GM10248 (cell line): ENCODE measurements at regions not wholly inside any gene's neighbourhood (a gene's known extent, or its start where the extent isn't known, plus 50 kb on each side); places are given as distances from the start of the nearest gene placed in this dataset.

Experiments
- CTCF ChIA-PET: fragments of 300-600 bp; sonication (Branson Sonifier 250); formaldehyde crosslinking; extraction: SDS; loops from one replicate; lab custom pipeline; 2021; ENCODE audit warnings: antibody characterized with exemption; lab: Yijun Ruan, JAX
- POLR2A ChIA-PET: fragments of 350-650 bp; sonication (Branson Sonifier 250); formaldehyde crosslinking; extraction: SDS; loops from one replicate; lab custom pipeline; 2020; ENCODE audit warnings: antibody characterized with exemption; lab: Yijun Ruan, JAX
- DNase-seq: peaks from one replicate; pipeline ENCODE4 v3.0.0; 2012; ENCODE audit errors: extremely low spot score
- CTCF ChIP-seq: IDR thresholded peaks from 2 replicates; pipeline ENCODE4 v1.5.1; 2012; ENCODE audit warnings: mild to moderate bottlenecking, low read depth; ENCODE audit errors: extremely low read depth, missing control alignments, control extremely low read depth

GRCh38 chr6:48233063-48233462 lies 122.1 kb upstream of the PTCHD4 start:
- ChIA-PET CTCF (no interaction called here), POLR2A (no interaction called here)
- DNase-seq, result no peak
- TF ChIP-seq CTCF, result no peak

- no peak for TF ChIP-seq CTCF
- CTCF ChIA-PET, result no interaction called here
- no peak for DNase-seq
- POLR2A ChIA-PET, result no interaction called here
These were observed 118.8 kb upstream of the PTCHD4 start for GRCh38 chr6:48229841-48230240.

GRCh38 chr6:48222241-48222640 lies 111.2 kb upstream of the PTCHD4 start:
- no peak for DNase-seq
- ChIA-PET CTCF (no interaction called here), POLR2A (no interaction called here)
- no peak for TF ChIP-seq CTCF

- CTCF ChIA-PET, result no interaction called here
- no peak for DNase-seq
- no peak for TF ChIP-seq CTCF
- POLR2A ChIA-PET, result no interaction called here
These were observed 102.2 kb upstream of the PTCHD4 start for GRCh38 chr6:48213076-48213788.

GRCh38 chr6:48212501-48212900 lies 101.5 kb upstream of the PTCHD4 start:
- ChIA-PET CTCF (no interaction called here), POLR2A (no interaction called here)
- DNase-seq, result no peak
- TF ChIP-seq CTCF, result no peak

GRCh38 chr6:48206091-48206490 lies 95.1 kb upstream of the PTCHD4 start:
- POLR2A ChIA-PET, result no interaction called here
- TF ChIP-seq CTCF, result no peak
- no peak for DNase-seq
- CTCF ChIA-PET, result no interaction called here
